Smooth muscle cell (in vitro differentiated cells): ENCODE measurements at regions not wholly inside any gene's neighbourhood (a gene's known extent, or its start where the extent isn't known, plus 50 kb on each side); places are given as distances from the start of the nearest gene placed in this dataset.

Source experiments
- DNase-seq: peaks from one replicate; lab custom pipeline; 2025; ENCODE audit not compliant: unreplicated experiment; lab: John Stamatoyannopoulos, UW
- H2AFZ ChIP-seq: fragments of 200-600 bp; sonication (generic); 2 replicates; pipeline ENCODE4 v1.6.0; 2016; ENCODE audit warnings: antibody characterized with exemption, low read depth, mild to moderate bottlenecking
- H3F3A ChIP-seq: fragments of 200-600 bp; sonication (generic); 2 replicates; pipeline ENCODE4 v1.6.0; 2017; ENCODE audit warnings: antibody characterized with exemption, low read depth
- H3K27ac ChIP-seq: fragments of 200-600 bp; sonication (generic); 2 replicates; pipeline ENCODE4 v1.5.1; 2016; ENCODE audit warnings: low read depth, mild to moderate bottlenecking
- H3K27me3 ChIP-seq: fragments of 200-600 bp; sonication (generic); 2 replicates; pipeline ENCODE4 v1.6.1; 2016; ENCODE audit warnings: low read depth, mild to moderate bottlenecking
- H3K36me3 ChIP-seq: fragments of 200-600 bp; sonication (generic); 2 replicates; pipeline ENCODE4 v1.5.1; 2016; ENCODE audit warnings: low read depth
- H3K4me1 ChIP-seq: fragments of 200-600 bp; sonication (generic); 2 replicates; pipeline ENCODE4 v1.5.1; 2016; ENCODE audit warnings: low read depth
- H3K4me2 ChIP-seq: fragments of 200-600 bp; sonication (generic); 2 replicates; pipeline ENCODE4 v1.6.0; 2016; ENCODE audit warnings: mild to moderate bottlenecking
- H3K4me3 ChIP-seq: fragments of 200-600 bp; sonication (generic); 2 replicates; pipeline ENCODE4 v1.5.1; 2016; ENCODE audit warnings: mild to moderate bottlenecking
- H3K79me2 ChIP-seq: fragments of 200-600 bp; sonication (generic); 2 replicates; pipeline ENCODE4 v1.6.0; 2016; ENCODE audit warnings: low read depth, mild to moderate bottlenecking
- H3K9ac ChIP-seq: fragments of 200-600 bp; sonication (generic); 2 replicates; pipeline ENCODE4 v1.6.0; 2016; ENCODE audit warnings: low read depth
- H3K9me3 ChIP-seq: fragments of 200-600 bp; sonication (generic); replicated peaks from 2 replicates; pipeline ENCODE4 v1.5.1; 2016; ENCODE audit warnings: low read depth
- H4K20me1 ChIP-seq: fragments of 200-600 bp; sonication (generic); 2 replicates; pipeline ENCODE4 v1.6.0; 2016; ENCODE audit warnings: low read depth
- WGBS: methylation state at CpG from one replicate; pipeline ENCODE4 v1.1.7; 2016; ENCODE audit warnings: low lambda C conversion rate; 5-methylcytosine and 5-hydroxymethylcytosine counted together
- TF ChIP-seq, protein P1 (sequence below): fragments of 200-600 bp; sonication (generic); IDR thresholded peaks from 2 replicates; pipeline ENCODE4 v1.5.1; 2017; ENCODE audit warnings: borderline replicate concordance, mild to moderate bottlenecking, antibody characterized with exemption; ENCODE audit not compliant: insufficient read depth, poor library complexity, severe bottlenecking

DNA sequence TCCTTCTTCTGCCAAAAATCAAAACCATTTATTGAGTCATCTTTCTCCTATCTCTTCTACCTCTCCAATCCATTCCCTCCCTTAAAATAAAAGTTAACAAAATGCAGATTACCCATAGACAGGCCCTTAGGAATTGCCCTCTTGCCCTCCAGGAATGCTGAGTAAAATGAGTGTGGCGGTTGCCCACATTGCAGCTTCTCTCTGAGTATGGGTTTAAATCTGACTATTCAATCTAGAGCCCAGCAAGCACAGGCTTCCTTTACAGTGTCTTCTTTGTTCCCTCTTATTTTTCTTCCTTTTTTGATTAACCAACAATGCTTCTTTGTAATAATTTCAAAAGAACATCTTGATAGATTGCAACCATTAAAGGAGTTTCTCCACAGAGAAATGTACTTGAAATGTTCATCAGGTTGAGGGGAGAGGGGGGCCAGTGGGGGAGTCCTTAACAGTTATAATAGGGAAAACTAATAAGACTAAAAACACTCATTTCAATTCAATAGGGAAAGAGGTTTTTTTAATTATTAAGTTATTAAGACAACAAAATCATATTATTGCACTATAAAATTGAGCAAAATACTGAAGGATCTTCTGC, 135.3 kb upstream of the LMCD1 start:
- Histone ChIP-seq H3K9me3 (no peaks in the 10 kb centered on the region), H3K9ac (no peak overlapping the region), H3K36me3 (no peaks in the 10 kb centered on the region), H3F3A (peaks cover under 1% of the 10 kb centered on the region), H4K20me1 (no peaks in the 10 kb centered on the region), H2AFZ (no peak overlapping the region), H3K4me2 (no peak overlapping the region), H3K4me3 (no peak overlapping the region), H3K27me3 (peaks cover 3% of the 10 kb centered on the region), H3K27ac (no peak overlapping the region), H3K79me2 (no peaks in the 10 kb centered on the region), H3K4me1 (no peaks in the 10 kb centered on the region)
- TF ChIP-seq, protein P1, sequence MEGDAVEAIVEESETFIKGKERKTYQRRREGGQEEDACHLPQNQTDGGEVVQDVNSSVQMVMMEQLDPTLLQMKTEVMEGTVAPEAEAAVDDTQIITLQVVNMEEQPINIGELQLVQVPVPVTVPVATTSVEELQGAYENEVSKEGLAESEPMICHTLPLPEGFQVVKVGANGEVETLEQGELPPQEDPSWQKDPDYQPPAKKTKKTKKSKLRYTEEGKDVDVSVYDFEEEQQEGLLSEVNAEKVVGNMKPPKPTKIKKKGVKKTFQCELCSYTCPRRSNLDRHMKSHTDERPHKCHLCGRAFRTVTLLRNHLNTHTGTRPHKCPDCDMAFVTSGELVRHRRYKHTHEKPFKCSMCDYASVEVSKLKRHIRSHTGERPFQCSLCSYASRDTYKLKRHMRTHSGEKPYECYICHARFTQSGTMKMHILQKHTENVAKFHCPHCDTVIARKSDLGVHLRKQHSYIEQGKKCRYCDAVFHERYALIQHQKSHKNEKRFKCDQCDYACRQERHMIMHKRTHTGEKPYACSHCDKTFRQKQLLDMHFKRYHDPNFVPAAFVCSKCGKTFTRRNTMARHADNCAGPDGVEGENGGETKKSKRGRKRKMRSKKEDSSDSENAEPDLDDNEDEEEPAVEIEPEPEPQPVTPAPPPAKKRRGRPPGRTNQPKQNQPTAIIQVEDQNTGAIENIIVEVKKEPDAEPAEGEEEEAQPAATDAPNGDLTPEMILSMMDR = no peak
- no peak for DNase-seq
- WGBS = 90% methylated on average over 1 of the region's 1 CpG

DNA sequence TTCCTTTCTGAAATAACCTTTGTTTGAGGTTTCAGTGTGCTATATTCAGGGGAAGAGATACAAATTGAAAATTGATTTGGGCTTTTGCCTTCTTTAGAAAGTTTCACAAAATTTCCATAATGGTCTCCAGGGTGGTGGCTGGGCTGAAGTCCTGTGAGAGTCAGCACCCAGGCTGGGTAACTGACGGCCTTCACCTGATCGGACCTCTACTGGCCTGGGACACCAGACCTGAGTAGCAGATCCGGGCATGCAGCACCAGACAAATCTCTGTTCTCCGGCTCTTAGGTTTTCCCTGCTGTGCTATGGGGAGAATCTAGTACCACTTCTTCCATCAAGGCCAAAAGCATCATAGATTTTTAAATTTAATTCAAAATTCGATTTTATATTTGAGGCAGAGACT, 133.0 kb upstream of the LMCD1 start:
- Histone ChIP-seq H4K20me1 (no peaks in the 10 kb centered on the region), H3K79me2 (no peaks in the 10 kb centered on the region), H3K4me1 (no peaks in the 10 kb centered on the region), H3K9ac (no peak overlapping the region), H3F3A (peaks cover 3% of the 10 kb centered on the region), H3K9me3 (no peaks in the 10 kb centered on the region), H3K36me3 (no peaks in the 10 kb centered on the region), H3K27ac (no peak overlapping the region), H3K4me2 (no peak overlapping the region), H3K27me3 (peaks cover 3% of the 10 kb centered on the region), H3K4me3 (no peak overlapping the region), H2AFZ (no peak overlapping the region)
- TF ChIP-seq, protein P1 = no peak
- no peak for DNase-seq
- WGBS = 87% methylated on average over 5 of the region's 5 CpGs

DNA sequence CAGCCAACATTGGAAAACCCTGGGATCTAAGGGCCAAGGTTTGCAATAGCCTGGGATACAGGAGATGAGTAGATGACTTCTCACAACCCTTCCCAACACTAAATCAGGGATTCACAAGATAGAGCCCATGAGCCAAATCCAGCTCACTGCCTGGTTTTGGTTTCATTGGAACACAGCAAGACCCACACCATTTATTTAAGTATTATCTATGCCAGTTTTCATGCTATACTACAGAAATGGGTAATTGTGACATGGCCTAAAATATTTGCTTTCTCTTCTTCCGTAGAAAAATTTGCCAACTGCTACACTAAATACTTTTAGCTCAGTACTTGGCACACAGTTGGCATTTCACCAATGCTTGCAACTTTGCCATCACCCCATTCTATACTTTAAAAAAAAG, 132.0 kb upstream of the LMCD1 start:
- H3K27me3 ChIP-seq = peaks cover 3% of the 10 kb centered on the region
- H3K27ac ChIP-seq = no peak overlapping the region
- H3K4me3 ChIP-seq = no peak overlapping the region
- H3K4me1 ChIP-seq = no peaks in the 10 kb centered on the region
- H3K9ac ChIP-seq = no peak overlapping the region
- peaks cover 3% of the 10 kb centered on the region for H3F3A ChIP-seq
- no peaks in the 10 kb centered on the region for H4K20me1 ChIP-seq
- TF ChIP-seq, protein P1 = no peak
- no peak overlapping the region for H3K4me2 ChIP-seq
- 100% methylated on average over 1 of the region's 1 CpG for WGBS
- H3K79me2 ChIP-seq = no peaks in the 10 kb centered on the region
- no peak for DNase-seq
- no peaks in the 10 kb centered on the region for H3K36me3 ChIP-seq
- H3K9me3 ChIP-seq = no peaks in the 10 kb centered on the region
- H2AFZ ChIP-seq = no peak overlapping the region

DNA sequence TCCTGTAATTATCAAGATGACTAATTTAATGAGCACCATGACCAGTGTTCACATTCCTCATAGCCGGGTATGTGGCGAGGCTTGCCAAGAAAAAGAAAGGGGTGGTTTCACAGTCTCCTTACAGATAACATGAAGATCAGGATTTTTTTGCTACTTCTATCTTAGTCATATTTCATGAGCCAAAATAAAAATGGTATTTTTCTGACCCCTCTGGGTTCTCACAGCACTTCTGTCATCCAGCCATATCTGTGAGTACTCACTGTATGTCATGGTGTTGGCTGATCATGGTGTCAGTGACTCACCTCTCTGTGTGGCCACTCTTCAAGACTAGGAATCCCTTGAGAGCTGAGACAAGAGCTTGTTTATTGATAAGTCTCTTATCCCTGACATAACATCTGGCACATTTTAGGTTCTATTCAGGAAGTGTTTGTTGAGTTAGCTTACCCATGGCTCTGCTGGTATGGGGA, 130.5 kb upstream of the LMCD1 start:
- 8% methylated on average over 2 of the region's 2 CpGs for WGBS
- TF ChIP-seq, protein P1 = no peak
- Histone ChIP-seq H3K9me3 (no peaks in the 10 kb centered on the region), H4K20me1 (no peaks in the 10 kb centered on the region), H3F3A (peaks cover 3% of the 10 kb centered on the region), H3K27me3 (peaks cover 3% of the 10 kb centered on the region), H3K27ac (peak overlapping the region; percentile 13), H3K4me1 (no peaks in the 10 kb centered on the region), H3K4me2 (peak overlapping the region; percentile 28), H2AFZ (no peak overlapping the region), H3K36me3 (no peaks in the 10 kb centered on the region), H3K4me3 (no peak overlapping the region), H3K9ac (no peak overlapping the region), H3K79me2 (no peaks in the 10 kb centered on the region)
- no peak for DNase-seq
